ENCODE measurements at regions not wholly inside any gene's neighbourhood (a gene's known extent, or its start where the extent isn't known, plus 50 kb on each side); places are given as distances from the start of the nearest gene placed in this dataset.

GRCh38 chr7:431041-431440 is 88.6 kb downstream of the PDGFA start:
- Histone ChIP-seq H3K36me3 (ENCODE audit: low read depth) (no peaks in the 10 kb centered on the region), H3K9me3 (ENCODE audit: severe bottlenecking) (no peaks in the 10 kb centered on the region), H3K4me1 (ENCODE audit: insufficient read depth, poor library complexity, severe bottlenecking) (peaks cover 9% of the 10 kb centered on the region), H3K27me3 (ENCODE audit: insufficient read depth, poor library complexity, severe bottlenecking) (no peaks in the 10 kb centered on the region), H3K4me3 (ENCODE audit: severe bottlenecking) (no peak overlapping the region), H3K27ac (ENCODE audit: poor library complexity, severe bottlenecking) (no peak overlapping the region)
- ATAC-seq (ENCODE audit: low read depth) (no peak), DNase-seq (ENCODE audit: low spot score) (no peak)
- no peak for TF ChIP-seq CTCF (IDR thresholded peaks at IDR 0.05; ENCODE audit: poor library complexity, severe bottlenecking)

GRCh38 chr7:431658-432111 is 88.0 kb downstream of the PDGFA start:
- TF ChIP-seq CTCF (IDR thresholded peaks at IDR 0.05; ENCODE audit: poor library complexity, severe bottlenecking): no peak
- no peak for DNase-seq (ENCODE audit: low spot score)
- Histone ChIP-seq H3K36me3 (ENCODE audit: low read depth) (no peaks in the 10 kb centered on the region), H3K4me1 (ENCODE audit: insufficient read depth, poor library complexity, severe bottlenecking) (peaks cover 9% of the 10 kb centered on the region), H3K27me3 (ENCODE audit: insufficient read depth, poor library complexity, severe bottlenecking) (no peaks in the 10 kb centered on the region), H3K4me3 (ENCODE audit: severe bottlenecking) (no peak overlapping the region), H3K27ac (ENCODE audit: poor library complexity, severe bottlenecking) (no peak overlapping the region), H3K9me3 (ENCODE audit: severe bottlenecking) (no peaks in the 10 kb centered on the region)
- no peak for ATAC-seq (ENCODE audit: low read depth)

DNA sequence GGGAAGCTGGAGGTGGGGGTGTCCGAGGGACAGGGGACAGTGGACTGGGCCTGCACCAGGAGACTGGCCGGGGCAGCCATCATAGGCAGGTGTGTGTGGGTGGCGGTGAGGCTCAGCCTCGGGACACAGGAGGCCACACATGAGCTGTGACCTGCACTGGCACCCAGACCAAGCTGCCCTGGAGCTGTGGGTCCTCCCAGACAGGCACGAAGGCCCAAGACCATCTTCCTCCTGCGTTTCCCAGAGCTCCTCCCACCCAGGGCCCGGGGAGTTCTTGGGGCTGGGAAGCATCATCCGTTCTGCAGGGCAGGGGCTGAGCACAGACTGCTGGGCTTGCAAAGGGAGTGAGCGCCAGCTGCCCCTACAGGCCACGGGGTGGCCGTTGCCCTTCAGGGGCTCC is 87.4 kb downstream of the PDGFA start:
- no peaks in the 10 kb centered on the region for H3K9me3 ChIP-seq (ENCODE audit: severe bottlenecking)
- TF ChIP-seq CTCF (IDR thresholded peaks at IDR 0.05; ENCODE audit: poor library complexity, severe bottlenecking): no peak
- no peak overlapping the region for H3K4me3 ChIP-seq (ENCODE audit: severe bottlenecking)
- H3K27ac ChIP-seq (ENCODE audit: poor library complexity, severe bottlenecking): no peak overlapping the region
- no peaks in the 10 kb centered on the region for H3K27me3 ChIP-seq (ENCODE audit: insufficient read depth, poor library complexity, severe bottlenecking)
- H3K36me3 ChIP-seq (ENCODE audit: low read depth): no peaks in the 10 kb centered on the region
- ATAC-seq (ENCODE audit: low read depth) (no peak), DNase-seq (ENCODE audit: low spot score) (no peak)
- H3K4me1 ChIP-seq (ENCODE audit: insufficient read depth, poor library complexity, severe bottlenecking): peaks cover 9% of the 10 kb centered on the region

DNA sequence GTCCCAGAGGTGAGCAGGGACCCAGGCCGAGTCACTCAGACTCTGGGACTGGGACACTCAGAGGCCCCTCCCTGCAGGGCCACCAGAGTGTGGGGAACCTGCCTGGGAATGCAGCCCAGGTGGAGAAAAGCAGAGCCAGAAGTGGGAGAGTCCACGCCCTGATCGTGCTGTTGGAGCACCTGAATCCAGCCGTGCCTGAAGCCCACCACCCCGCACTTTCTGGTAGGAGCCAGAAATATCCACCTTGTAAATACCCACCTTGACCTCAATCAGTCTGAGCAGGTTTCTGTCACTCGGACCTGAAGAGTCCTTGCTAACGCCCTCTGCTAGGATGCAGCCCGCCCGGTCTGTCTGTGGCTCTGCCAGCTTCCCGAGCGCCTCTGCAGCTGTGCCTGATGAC is 86.7 kb downstream of the PDGFA start:
- H3K9me3 ChIP-seq (ENCODE audit: severe bottlenecking): no peaks in the 10 kb centered on the region
- DNase-seq (ENCODE audit: low spot score) (no peak), ATAC-seq (ENCODE audit: low read depth) (no peak)
- no peak for TF ChIP-seq CTCF (IDR thresholded peaks at IDR 0.05; ENCODE audit: poor library complexity, severe bottlenecking)
- H3K4me1 ChIP-seq (ENCODE audit: insufficient read depth, poor library complexity, severe bottlenecking): peaks cover 9% of the 10 kb centered on the region
- H3K27me3 ChIP-seq (ENCODE audit: insufficient read depth, poor library complexity, severe bottlenecking): no peaks in the 10 kb centered on the region
- no peak overlapping the region for H3K4me3 ChIP-seq (ENCODE audit: severe bottlenecking)
- H3K36me3 ChIP-seq (ENCODE audit: low read depth): no peaks in the 10 kb centered on the region
- H3K27ac ChIP-seq (ENCODE audit: poor library complexity, severe bottlenecking): no peak overlapping the region

DNA sequence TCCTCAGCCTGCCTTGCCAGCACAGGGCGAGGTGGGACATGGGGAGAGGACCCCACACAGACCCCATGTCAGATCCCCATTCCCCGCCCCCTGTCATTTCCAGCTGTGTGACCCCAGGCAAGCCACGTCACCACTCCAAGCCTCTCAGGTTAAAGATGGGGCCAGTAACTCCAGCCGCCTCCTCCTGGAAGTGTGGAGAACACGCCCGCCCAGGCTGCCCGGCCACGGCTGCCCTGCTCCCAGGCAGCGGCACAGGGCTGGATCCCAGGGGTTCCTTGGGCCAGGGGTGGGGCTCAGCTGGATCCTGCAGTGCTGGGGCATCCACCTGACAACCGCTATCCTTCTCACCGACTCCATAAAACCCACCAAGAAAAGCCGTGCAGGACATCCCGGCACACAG is 86.1 kb downstream of the PDGFA start:
- no peak for DNase-seq (ENCODE audit: low spot score)
- Histone ChIP-seq H3K4me3 (ENCODE audit: severe bottlenecking) (no peak overlapping the region), H3K4me1 (ENCODE audit: insufficient read depth, poor library complexity, severe bottlenecking) (peaks cover 9% of the 10 kb centered on the region), H3K27ac (ENCODE audit: poor library complexity, severe bottlenecking) (no peak overlapping the region), H3K36me3 (ENCODE audit: low read depth) (no peaks in the 10 kb centered on the region), H3K9me3 (ENCODE audit: severe bottlenecking) (no peaks in the 10 kb centered on the region), H3K27me3 (ENCODE audit: insufficient read depth, poor library complexity, severe bottlenecking) (no peaks in the 10 kb centered on the region)
- no peak for TF ChIP-seq CTCF (IDR thresholded peaks at IDR 0.05; ENCODE audit: poor library complexity, severe bottlenecking)
- ATAC-seq (ENCODE audit: low read depth): no peak
